Neuronal stem cell (in vitro differentiated cells): ENCODE measurements at regions not wholly inside any gene's neighbourhood (a gene's known extent, or its start where the extent isn't known, plus 50 kb on each side); places are given as distances from the start of the nearest gene placed in this dataset.

Experiments
- DNase-seq: peaks from one replicate; pipeline ENCODE4 v3.0.0-alpha.2; 2013; ENCODE audit warnings: low spot score
- H2AFZ ChIP-seq: one replicate; pipeline ENCODE4 v1.6.1; 2013; ENCODE audit warnings: mild to moderate bottlenecking, low read length, inconsistent platforms
- H2AK5ac ChIP-seq: 2 replicates; pipeline ENCODE4 v1.6.1; 2013; ENCODE audit warnings: low read depth, mild to moderate bottlenecking, inconsistent platforms, low read length, moderate library complexity, mixed read lengths
- H2BK120ac ChIP-seq: 2 replicates; pipeline ENCODE4 v1.6.1; 2013; ENCODE audit warnings: low read depth, mild to moderate bottlenecking, inconsistent platforms, low read length, moderate library complexity, mixed read lengths
- H2BK12ac ChIP-seq: one replicate; pipeline ENCODE4 v1.6.1; 2013; ENCODE audit warnings: low read length, inconsistent platforms
- H2BK15ac ChIP-seq: 2 replicates; pipeline ENCODE4 v1.6.1; 2013; ENCODE audit warnings: mild to moderate bottlenecking, low read length, inconsistent platforms, mixed read lengths
- H2BK5ac ChIP-seq: one replicate; pipeline ENCODE4 v1.6.1; 2013; ENCODE audit warnings: inconsistent platforms, mild to moderate bottlenecking, low read length, moderate library complexity
- H3K14ac ChIP-seq: one replicate; pipeline ENCODE4 v1.6.1; 2013; ENCODE audit warnings: low read length, inconsistent platforms
- H3K18ac ChIP-seq: 2 replicates; pipeline ENCODE4 v1.6.1; 2013; ENCODE audit warnings: low read length, inconsistent platforms
- H3K23ac ChIP-seq: 2 replicates; pipeline ENCODE4 v1.6.1; 2013; ENCODE audit warnings: low read depth, mild to moderate bottlenecking, mixed read lengths, low read length, inconsistent platforms; ENCODE audit not compliant: poor library complexity
- H3K27ac ChIP-seq: replicated peaks from 3 replicates; pipeline ENCODE4 v1.5.1; 2013; ENCODE audit warnings: low read length, inconsistent platforms
- H3K27me3 ChIP-seq, 3 experiments: 2 replicates each; pipeline ENCODE4 v1.6.1; 2013; ENCODE audit warnings: low read length in 3 of 3, mild to moderate bottlenecking in 2 of 3, inconsistent platforms in 1 of 3, low read depth in 1 of 3, mixed read lengths in 1 of 3, moderate library complexity in 1 of 3; ENCODE audit not compliant: control insufficient read depth in 3 of 3, insufficient read depth in 3 of 3
- H3K36me3 ChIP-seq, 2 donors: replicated peaks in 1 of 2; 2 replicates each; pipeline ENCODE4 v1.6.1; 2013; ENCODE audit warnings: low read length in 2 of 2; ENCODE audit not compliant: control insufficient read depth in 2 of 2, insufficient read depth in 2 of 2
- H3K4ac ChIP-seq: 2 replicates; pipeline ENCODE4 v1.6.1; 2013; ENCODE audit warnings: inconsistent platforms, mild to moderate bottlenecking, low read length, moderate library complexity
- H3K4me1 ChIP-seq, 2 donors: 1 replicate in 1 of 2; 2 replicates in 1 of 2; pipeline ENCODE4 v1.6.1; 2013; ENCODE audit warnings: low read length in 2 of 2, low read depth in 1 of 2; ENCODE audit not compliant: control insufficient read depth in 2 of 2, insufficient read depth in 1 of 2
- H3K4me2 ChIP-seq: one replicate; pipeline ENCODE4 v1.6.1; 2013; ENCODE audit warnings: mild to moderate bottlenecking, low read length, inconsistent platforms; ENCODE audit not compliant: insufficient read depth, poor library complexity, severe bottlenecking
- H3K4me3 ChIP-seq, 2 donors: 2 replicates each; pipeline ENCODE4 v1.5.1; 2013; ENCODE audit warnings: low read length in 2 of 2, mild to moderate bottlenecking in 2 of 2, inconsistent platforms in 1 of 2, moderate library complexity in 1 of 2
- H3K79me1 ChIP-seq: one replicate; pipeline ENCODE4 v1.6.1; 2013; ENCODE audit warnings: low read depth, mild to moderate bottlenecking, inconsistent platforms, low read length, moderate library complexity
- H3K9ac ChIP-seq: one replicate; pipeline ENCODE4 v1.6.1; 2013; ENCODE audit warnings: mild to moderate bottlenecking, low read depth, low read length, inconsistent platforms; ENCODE audit not compliant: poor library complexity
- H3K9me3 ChIP-seq, 2 donors: replicated peaks in 1 of 2; 2 replicates each; pipeline versions ENCODE3 to v1.6.1; 2013; ENCODE audit warnings: low read length in 2 of 2, mild to moderate bottlenecking in 2 of 2, inconsistent platforms in 1 of 2, low read depth in 1 of 2, mixed read lengths in 1 of 2, moderate library complexity in 1 of 2; ENCODE audit not compliant: control insufficient read depth in 2 of 2, insufficient read depth in 1 of 2
- H4K8ac ChIP-seq: one replicate; pipeline ENCODE4 v1.6.1; 2013; ENCODE audit warnings: low read depth, mild to moderate bottlenecking, inconsistent platforms, low read length, moderate library complexity
- H4K91ac ChIP-seq: one replicate; pipeline ENCODE4 v1.6.1; 2013; ENCODE audit warnings: low read length, low read depth, mild to moderate bottlenecking, inconsistent platforms; ENCODE audit not compliant: poor library complexity
- WGBS, 2 donors: extraction: QIAGEN DNeasy Blood & Tissue Kit; methylation state at CpG; one replicate each; pipeline ENCODE4 v1.1.7; 2013; ENCODE audit warnings: missing lambda C conversion rate in 2 of 2, mixed read lengths in 1 of 2; ENCODE audit not compliant: insufficient read length in 2 of 2, insufficient replicate concordance in 1 of 2; ENCODE audit errors: extremely low coverage in 2 of 2; 5-methylcytosine and 5-hydroxymethylcytosine counted together

- Histone ChIP-seq H3K23ac (no peak overlapping the region), H2BK120ac (no peak overlapping the region), H3K14ac (no peak overlapping the region), H3K79me1 (no peaks in the 10 kb centered on the region), H2BK5ac (no peak overlapping the region), H2AK5ac (no peak overlapping the region), H3K4me2 (no peak overlapping the region), H3K4me1 (peaks cover 0 to 1% of the 10 kb centered on the region in 2 donors), H2AFZ (no peak overlapping the region), H3K36me3 (no peaks in the 10 kb centered on the region), H2BK15ac (no peak overlapping the region), H4K8ac (no peak overlapping the region), H3K4me3 (no peak overlapping the region), H3K18ac (no peak overlapping the region), H4K91ac (no peak overlapping the region), H3K4ac (no peak overlapping the region), H3K27ac (no peak overlapping the region), H2BK12ac (no peak overlapping the region), H3K9ac (no peak overlapping the region), H3K27me3 (no peaks in the 10 kb centered on the region), H3K9me3 (no peaks in the 10 kb centered on the region)
- DNase-seq: no peak
- WGBS, 2 donors: no CpG with 5 or more reads among the region's 1 CpG
Observed at GRCh38 chr13:75231235-75231634, 250.7 kb downstream of the TBC1D4 start.

- no CpG with 5 or more reads among the region's 3 CpGs for WGBS, 2 donors
- no peak overlapping the region for H3K18ac ChIP-seq
- no peaks in the 10 kb centered on the region for H3K36me3 ChIP-seq
- no peak overlapping the region for H3K23ac ChIP-seq
- no peak overlapping the region for H2BK5ac ChIP-seq
- H3K4me1 ChIP-seq: peaks cover 0 to 1% of the 10 kb centered on the region in 2 donors
- H3K27me3 ChIP-seq: no peaks in the 10 kb centered on the region
- no peaks in the 10 kb centered on the region for H3K79me1 ChIP-seq
- H4K8ac ChIP-seq: no peak overlapping the region
- H3K27ac ChIP-seq: no peak overlapping the region
- no peak overlapping the region for H2AK5ac ChIP-seq
- H3K4me2 ChIP-seq: no peak overlapping the region
- no peak overlapping the region for H2BK12ac ChIP-seq
- no peak overlapping the region for H2BK15ac ChIP-seq
- no peak overlapping the region for H4K91ac ChIP-seq
- DNase-seq: no peak
- no peak overlapping the region for H2AFZ ChIP-seq
- H2BK120ac ChIP-seq: no peak overlapping the region
- no peak overlapping the region for H3K4ac ChIP-seq
- H3K9ac ChIP-seq: no peak overlapping the region
- no peak overlapping the region for H3K4me3 ChIP-seq
- no peak overlapping the region for H3K14ac ChIP-seq
- H3K9me3 ChIP-seq: peaks cover 0 to 9% of the 10 kb centered on the region in 2 donors
Observed at GRCh38 chr13:75226733-75227435, 255.1 kb downstream of the TBC1D4 start.

- no peaks in the 10 kb centered on the region for H3K79me1 ChIP-seq
- H3K27ac ChIP-seq: no peak overlapping the region
- no peak overlapping the region for H3K23ac ChIP-seq
- H4K8ac ChIP-seq: no peak overlapping the region
- no peak overlapping the region for H3K4me3 ChIP-seq
- H3K9me3 ChIP-seq: peaks cover 0 to 11% of the 10 kb centered on the region in 2 donors
- no peak overlapping the region for H4K91ac ChIP-seq
- H2BK15ac ChIP-seq: no peak overlapping the region
- no peak overlapping the region for H3K14ac ChIP-seq
- DNase-seq: no peak
- H3K9ac ChIP-seq: no peak overlapping the region
- no peak overlapping the region for H3K4ac ChIP-seq
- no peak overlapping the region for H2BK5ac ChIP-seq
- no peak overlapping the region for H2AK5ac ChIP-seq
- H3K27me3 ChIP-seq: no peaks in the 10 kb centered on the region
- WGBS, 2 donors: no CpG with 5 or more reads among the region's 9 CpGs
- peaks cover 0 to 1% of the 10 kb centered on the region in 2 donors for H3K4me1 ChIP-seq
- peak overlapping the region; percentile 18 for H2AFZ ChIP-seq
- no peak overlapping the region for H3K4me2 ChIP-seq
- H3K18ac ChIP-seq: no peak overlapping the region
- no peak overlapping the region for H2BK120ac ChIP-seq
- H3K36me3 ChIP-seq: no peaks in the 10 kb centered on the region
- H2BK12ac ChIP-seq: no peak overlapping the region
Observed at GRCh38 chr13:75226092-75226491, 255.9 kb downstream of the TBC1D4 start.

- Histone ChIP-seq H2AFZ (no peak overlapping the region), H3K9ac (no peak overlapping the region), H2BK15ac (no peak overlapping the region), H3K79me1 (no peaks in the 10 kb centered on the region), H2BK5ac (no peak overlapping the region), H2BK120ac (no peak overlapping the region), H3K4me1 (peaks cover 0 to 1% of the 10 kb centered on the region in 2 donors), H3K23ac (no peak overlapping the region), H4K91ac (no peak overlapping the region), H3K36me3 (no peaks in the 10 kb centered on the region), H3K27ac (no peak overlapping the region), H3K27me3 (no peaks in the 10 kb centered on the region), H3K4me3 (no peak overlapping the region), H4K8ac (no peak overlapping the region), H3K4ac (no peak overlapping the region), H3K18ac (no peak overlapping the region), H3K9me3 (peaks cover 0 to 11% of the 10 kb centered on the region in 2 donors), H2BK12ac (no peak overlapping the region), H3K4me2 (no peak overlapping the region), H3K14ac (no peak overlapping the region), H2AK5ac (no peak overlapping the region)
- no peak for DNase-seq
- no CpG with 5 or more reads among the region's 1 CpG for WGBS, 2 donors
Observed at GRCh38 chr13:75225288-75226032, 256.5 kb downstream of the TBC1D4 start.
